ENCODE measurements at regions not wholly inside any gene's neighbourhood (a gene's known extent, or its start where the extent isn't known, plus 50 kb on each side); places are given as distances from the start of the nearest gene placed in this dataset.

- TF ChIP-seq CTCF (IDR thresholded peaks at IDR 0.05) (no peak), ZFX (IDR thresholded peaks at IDR 0.05; ENCODE audit: borderline replicate concordance) (no peak)
Observed at GRCh38 chr2:12168354-12168753, 421.9 kb downstream of the LPIN1 start.

Measured in 22Rv1 (cell line).